Fibroblast of skin of back (primary cell): ENCODE measurements at regions not wholly inside any gene's neighbourhood (a gene's known extent, or its start where the extent isn't known, plus 50 kb on each side); places are given as distances from the start of the nearest gene placed in this dataset.

Source experiments
- DNase-seq: peaks from one replicate; pipeline ENCODE4 v3.0.0-alpha.2; 2013

- no peak for DNase-seq
These were observed 72.3 kb upstream of the BOC start for GRCh38 chr3:113138839-113139743.

DNA sequence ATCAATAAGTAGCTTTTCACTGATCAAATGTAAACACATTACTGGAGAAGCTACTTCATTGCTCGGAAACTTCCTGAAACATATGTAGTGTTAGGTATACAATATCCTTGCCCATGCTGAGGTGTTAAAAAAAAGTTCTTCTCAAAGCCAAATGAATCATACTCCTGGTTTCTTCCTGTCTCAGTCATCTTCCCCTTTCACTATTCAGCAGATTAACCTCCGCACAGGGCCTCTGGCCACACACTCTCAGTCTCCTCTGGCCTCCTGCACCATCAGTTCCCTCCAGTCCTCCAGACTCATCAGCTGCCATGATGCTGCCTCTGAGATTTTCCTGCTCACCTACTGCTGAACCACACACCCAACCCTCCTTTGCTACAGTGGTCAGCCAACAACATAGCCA is 70.5 kb upstream of the BOC start:
- DNase-seq = no peak

DNA sequence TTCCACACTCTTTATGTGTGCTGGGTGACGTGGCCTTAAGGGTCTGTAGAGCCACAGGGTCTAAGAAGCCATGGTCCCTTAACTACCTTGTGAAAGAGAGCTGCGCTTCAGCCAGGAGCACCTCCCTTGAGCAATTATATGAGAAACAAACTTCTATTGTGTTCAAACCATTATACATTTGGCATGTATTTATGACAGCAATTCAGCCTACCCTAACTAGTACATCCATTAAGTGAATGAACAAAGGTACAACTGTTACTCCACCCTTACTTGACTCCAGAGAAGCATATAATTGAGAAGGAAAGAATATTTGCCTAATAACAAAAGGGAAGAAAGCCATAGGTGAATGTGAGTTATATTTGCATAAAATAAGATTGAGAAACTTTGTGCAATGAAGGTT is 69.8 kb upstream of the BOC start:
- DNase-seq = no peak

DNA sequence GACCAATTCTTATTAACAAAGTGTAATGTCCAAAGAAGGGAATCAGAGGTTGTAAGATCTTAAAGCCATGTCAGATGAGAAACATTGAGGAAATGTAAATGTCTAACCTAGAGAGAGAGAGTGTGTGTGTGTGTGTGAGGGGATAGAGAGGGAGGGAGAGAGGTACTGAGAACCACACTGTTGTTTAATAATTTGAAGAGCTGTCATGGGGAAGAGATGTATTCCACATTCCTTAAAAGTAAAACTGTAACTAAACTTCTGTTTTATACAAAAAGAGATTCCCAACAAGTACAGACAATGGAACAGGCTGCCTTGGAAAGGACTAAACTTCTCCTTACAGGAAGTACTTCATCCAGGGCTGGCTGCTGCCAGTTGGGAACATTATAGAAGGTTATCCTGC is 68.9 kb upstream of the BOC start:
- no peak for DNase-seq

DNA sequence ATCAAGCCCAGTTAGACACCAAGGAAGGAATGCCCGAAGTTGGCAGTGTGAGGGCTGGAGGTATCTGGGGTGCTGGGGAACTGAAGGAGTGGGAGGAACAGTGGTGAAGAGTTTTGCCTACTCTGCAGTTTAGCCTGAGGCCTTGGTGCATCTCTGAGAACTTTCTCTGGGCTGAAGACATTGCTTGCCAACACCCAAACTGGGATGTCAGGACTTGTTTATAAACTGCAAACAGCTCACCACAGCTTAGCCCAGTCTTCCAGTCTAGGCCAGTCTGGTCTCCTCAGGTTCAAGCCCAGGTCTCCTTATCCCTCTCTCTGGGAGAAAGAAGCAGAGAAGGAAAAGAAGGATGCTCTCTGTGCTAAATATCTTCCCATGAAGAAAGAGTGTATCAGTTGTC is 68.0 kb upstream of the BOC start:
- DNase-seq = no peak

DNA sequence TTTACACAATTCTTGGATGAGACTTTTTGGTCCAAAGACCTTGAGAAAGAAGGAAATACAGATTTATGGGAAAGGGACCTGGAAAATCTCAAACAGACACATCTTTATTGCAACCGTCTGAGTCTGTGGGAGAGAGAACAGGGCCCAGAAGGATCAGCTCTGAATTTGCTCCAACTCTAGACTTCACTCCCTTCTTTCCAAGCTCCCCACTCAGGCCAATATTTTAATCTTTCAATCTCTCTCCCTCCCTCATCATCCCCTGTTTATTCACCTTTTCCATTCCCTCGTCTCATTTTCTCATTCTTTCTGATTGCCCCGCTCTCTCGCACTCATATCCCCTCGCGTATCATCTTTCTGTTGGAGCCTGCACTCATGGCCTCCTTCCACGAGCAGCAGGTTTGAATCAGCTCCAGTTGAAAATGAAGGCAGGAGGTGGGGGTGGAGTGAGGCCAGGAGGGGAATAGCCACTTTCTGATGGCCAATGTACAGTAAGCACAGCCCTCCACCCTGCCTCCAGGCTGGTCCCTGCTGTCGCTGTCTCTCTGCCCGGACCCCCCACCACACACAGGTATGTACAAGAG is 63.6 kb upstream of the BOC start:
- no peak for DNase-seq

- no peak for DNase-seq
These were observed 63.1 kb upstream of the BOC start for GRCh38 chr3:113148284-113148683.

GRCh38 chr3:113150250-113150649 is 61.1 kb upstream of the BOC start:
- no peak for DNase-seq

- DNase-seq = no peak
These were observed 59.8 kb upstream of the BOC start for GRCh38 chr3:113151461-113152031.

DNA sequence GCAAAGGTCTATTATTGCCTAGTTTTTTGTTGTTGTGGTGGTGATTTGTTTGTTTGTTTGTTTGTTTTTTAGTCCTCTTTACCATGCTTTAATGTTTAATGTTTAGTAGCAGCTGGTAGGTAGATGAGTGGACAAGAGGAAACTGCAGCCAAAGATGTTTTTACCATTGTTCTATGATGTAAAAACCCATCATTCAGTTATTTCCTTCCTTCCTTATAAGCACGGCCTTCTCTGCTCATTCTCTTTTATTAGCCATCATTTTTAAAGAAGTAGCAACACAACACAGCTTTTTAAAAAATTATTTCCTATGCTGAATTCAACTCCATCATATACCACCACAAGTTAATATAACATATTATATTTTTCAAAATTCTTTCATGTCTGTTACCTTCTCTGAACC is 58.5 kb upstream of the BOC start:
- no peak for DNase-seq

DNA sequence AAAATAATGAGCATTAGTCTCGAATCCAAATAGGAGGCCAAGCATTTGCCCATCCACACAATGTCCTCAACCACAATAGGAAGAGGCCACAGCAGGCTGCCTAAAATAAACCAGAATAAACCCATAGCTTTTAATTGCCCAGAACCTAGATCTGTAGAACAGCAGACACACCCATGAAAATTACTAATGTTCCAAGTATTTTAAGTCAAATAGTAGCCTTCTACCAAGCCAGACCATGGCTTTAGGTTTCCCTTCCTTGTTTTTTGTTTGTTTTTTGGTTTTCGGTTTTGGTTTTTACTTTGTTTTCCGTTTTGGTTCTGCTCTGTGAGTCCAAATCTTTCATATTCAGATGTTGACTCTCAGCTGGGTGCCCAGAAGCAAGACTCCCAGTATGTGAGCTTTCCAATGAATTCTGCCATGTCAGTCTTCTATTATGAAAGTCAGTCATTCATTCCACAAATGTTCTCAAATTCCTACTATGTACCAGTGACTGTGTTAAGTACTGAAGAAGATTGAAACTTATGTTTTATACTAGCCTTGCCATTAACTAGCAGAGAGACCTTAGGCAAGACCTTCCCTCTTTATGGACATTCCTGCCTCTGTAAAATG is 57.8 kb upstream of the BOC start:
- DNase-seq = peak; percentile 15

DNA sequence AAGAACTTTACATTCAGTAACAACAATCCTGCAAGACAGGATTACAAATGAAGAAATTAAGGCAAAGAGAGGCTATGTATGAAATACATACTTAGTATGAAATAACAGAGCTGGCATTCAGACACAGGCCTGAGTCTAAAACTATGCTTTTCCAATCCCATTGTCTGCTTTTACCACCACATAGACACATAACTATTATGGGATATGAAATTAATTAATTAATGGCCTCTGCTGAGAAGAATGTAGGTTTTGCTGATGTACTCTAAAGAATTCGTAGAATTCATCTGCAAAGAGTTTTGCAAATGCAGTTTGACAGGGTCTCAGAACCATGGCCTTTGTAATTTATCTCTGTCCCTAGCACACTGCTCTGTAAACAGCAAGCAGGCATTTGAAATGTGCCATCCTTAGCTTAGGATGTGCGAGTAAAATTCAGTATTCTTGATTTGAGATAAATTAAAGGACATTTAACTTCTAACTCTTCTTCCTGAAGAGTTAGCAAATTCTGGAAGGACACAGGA is 54.5 kb upstream of the BOC start:
- no peak for DNase-seq

DNA sequence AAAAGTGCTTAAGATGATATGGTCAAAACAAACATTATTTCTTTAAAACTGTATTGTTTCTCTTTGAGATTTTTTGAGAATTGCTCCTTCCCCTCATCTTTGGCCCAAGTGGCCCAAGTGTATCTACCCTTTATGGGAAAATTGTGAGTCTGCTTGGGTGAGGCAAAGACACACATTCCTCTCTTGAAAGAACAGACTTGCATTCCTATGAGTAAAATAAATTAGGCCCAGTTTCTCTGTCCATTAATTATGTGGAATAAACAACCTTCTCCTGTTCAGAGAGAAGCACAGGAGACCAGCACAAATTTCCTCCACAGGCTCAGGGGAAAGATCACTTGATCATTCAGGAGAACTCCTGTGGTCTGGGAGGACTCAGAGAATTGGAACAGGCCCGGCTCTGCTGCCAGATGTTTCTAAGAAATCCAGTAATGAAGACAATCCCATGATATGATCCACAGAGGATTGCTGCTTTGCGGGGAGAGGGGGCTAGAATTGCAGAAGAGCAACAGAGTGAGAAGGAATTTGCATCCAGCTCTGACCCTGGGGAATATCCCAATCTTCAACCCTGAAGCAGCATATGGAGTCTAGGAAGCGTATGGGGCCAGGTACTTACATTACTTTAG is 53.8 kb upstream of the BOC start:
- no peak for DNase-seq

DNA sequence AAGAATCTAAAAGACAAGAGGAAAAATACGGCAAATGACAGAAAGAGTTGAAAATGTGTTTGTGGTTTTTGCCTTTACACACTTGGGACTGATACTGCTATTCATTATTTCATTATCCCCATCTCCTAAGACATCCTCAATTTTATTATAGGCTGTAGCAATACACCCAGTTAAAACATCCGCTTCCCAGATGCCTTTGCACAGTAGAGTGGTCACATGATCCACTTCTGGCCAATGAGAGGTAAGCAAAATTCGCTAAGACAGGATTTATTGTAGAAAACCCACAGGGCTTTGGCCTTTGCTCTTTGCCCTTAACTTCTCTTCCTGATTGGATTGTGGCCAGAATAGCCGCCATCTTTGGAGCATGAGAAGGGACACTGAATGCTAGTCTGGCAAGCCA is 53.2 kb upstream of the BOC start:
- DNase-seq = no peak
